Endothelial cell of umbilical vein (primary cell): ENCODE measurements at regions not wholly inside any gene's neighbourhood (a gene's known extent, or its start where the extent isn't known, plus 50 kb on each side); places are given as distances from the start of the nearest gene placed in this dataset.

Experiments used
- EZH2 ChIP-seq: IDR thresholded peaks from 2 replicates; pipeline ENCODE4 v1.6.1; 2012; ENCODE audit warnings: borderline replicate concordance, low read depth, mild to moderate bottlenecking, moderate library complexity, low read length, inconsistent platforms; ENCODE audit not compliant: severe bottlenecking
- MYC ChIP-seq: IDR thresholded peaks from one replicate; pipeline ENCODE4 v1.6.1; 2011; ENCODE audit warnings: mild to moderate bottlenecking, low read depth, low read length
- POLR2A ChIP-seq: IDR thresholded peaks from 2 replicates; pipeline ENCODE4 v1.6.1; 2012; ENCODE audit warnings: low read depth, mild to moderate bottlenecking, control low read depth, low read length
- POLR2AphosphoS5 ChIP-seq: IDR thresholded peaks from 2 replicates; pipeline ENCODE4 v1.6.1; 2012; ENCODE audit warnings: low read depth, mild to moderate bottlenecking, control low read depth, low read length, moderate library complexity; ENCODE audit not compliant: insufficient read depth
- TF ChIP-seq, protein P1 (sequence below), 2 donors: IDR thresholded peaks; 1 replicate in 1 of 2; 2 replicates in 1 of 2; pipeline ENCODE4 v1.5.1; 2011; ENCODE audit warnings: low read length in 2 of 2, mild to moderate bottlenecking in 2 of 2, moderate library complexity in 2 of 2, control low read depth in 1 of 2, inconsistent platforms in 1 of 2, low read depth in 1 of 2; ENCODE audit not compliant: insufficient read depth in 1 of 2; ENCODE audit errors: extremely low read depth in 1 of 2
- TF ChIP-seq, protein P2 (sequence below): IDR thresholded peaks from 2 replicates; pipeline ENCODE4 v1.6.1; 2011; ENCODE audit not compliant: insufficient read depth, insufficient read length

DNA sequence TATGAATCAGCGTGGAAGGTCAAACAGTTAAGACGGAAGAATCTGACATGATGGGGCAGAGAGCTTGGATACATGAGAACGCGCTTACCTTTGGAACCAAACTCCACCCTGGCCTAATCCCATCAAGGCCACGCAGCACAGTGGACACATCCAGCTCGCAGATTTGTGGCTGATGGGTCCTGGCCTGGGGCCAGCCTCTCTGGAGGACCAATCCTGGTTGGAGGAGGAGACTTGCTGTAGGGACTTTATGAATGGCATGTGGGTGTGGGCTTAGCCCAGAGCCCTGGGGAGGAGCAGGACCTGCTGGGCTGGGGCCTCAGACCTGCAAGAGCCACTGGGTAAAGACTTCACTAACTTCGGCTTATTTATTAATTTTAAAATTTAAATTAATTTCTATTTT lies 73.4 kb upstream of the ANKRD34C start:
- TF ChIP-seq, protein P1, sequence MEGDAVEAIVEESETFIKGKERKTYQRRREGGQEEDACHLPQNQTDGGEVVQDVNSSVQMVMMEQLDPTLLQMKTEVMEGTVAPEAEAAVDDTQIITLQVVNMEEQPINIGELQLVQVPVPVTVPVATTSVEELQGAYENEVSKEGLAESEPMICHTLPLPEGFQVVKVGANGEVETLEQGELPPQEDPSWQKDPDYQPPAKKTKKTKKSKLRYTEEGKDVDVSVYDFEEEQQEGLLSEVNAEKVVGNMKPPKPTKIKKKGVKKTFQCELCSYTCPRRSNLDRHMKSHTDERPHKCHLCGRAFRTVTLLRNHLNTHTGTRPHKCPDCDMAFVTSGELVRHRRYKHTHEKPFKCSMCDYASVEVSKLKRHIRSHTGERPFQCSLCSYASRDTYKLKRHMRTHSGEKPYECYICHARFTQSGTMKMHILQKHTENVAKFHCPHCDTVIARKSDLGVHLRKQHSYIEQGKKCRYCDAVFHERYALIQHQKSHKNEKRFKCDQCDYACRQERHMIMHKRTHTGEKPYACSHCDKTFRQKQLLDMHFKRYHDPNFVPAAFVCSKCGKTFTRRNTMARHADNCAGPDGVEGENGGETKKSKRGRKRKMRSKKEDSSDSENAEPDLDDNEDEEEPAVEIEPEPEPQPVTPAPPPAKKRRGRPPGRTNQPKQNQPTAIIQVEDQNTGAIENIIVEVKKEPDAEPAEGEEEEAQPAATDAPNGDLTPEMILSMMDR (IDR thresholded peaks at IDR 0.05; ENCODE audit: extremely low read depth in 1 of 2, insufficient read depth in 1 of 2, low read depth in 1 of 2, low read length in 2 of 2) = no peak
- TF ChIP-seq, protein P2, sequence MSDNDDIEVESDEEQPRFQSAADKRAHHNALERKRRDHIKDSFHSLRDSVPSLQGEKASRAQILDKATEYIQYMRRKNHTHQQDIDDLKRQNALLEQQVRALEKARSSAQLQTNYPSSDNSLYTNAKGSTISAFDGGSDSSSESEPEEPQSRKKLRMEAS = no peak
- no peak for TF ChIP-seq EZH2
- TF ChIP-seq POLR2A = no peak
- TF ChIP-seq MYC = no peak
- no peak for TF ChIP-seq POLR2AphosphoS5
